GM12878 (cell line): ENCODE measurements at regions not wholly inside any gene's neighbourhood (a gene's known extent, or its start where the extent isn't known, plus 50 kb on each side); places are given as distances from the start of the nearest gene placed in this dataset.
"Not testable (repeated sequence)": the region's sequence is repeated elsewhere in the genome, so short reads cannot be mapped to it uniquely, and the experiment has no call there.

Experiments
- ATAC-seq: fragments of 200-7000 bp; cut with Tn5 transposase; 3 replicates; pipeline ENCODE4 v1.9.1; 2020; ENCODE audit warnings: mild to moderate bottlenecking, moderate library complexity
- BruUV-seq: library from RNA; stranded (reverse); fragments of 400-500 nt; replicated peaks from 2 replicates; lab custom pipeline; 2021; lab: Mats Ljungman, UMichigan
- CTCF ChIA-PET: fragments of 300-600 bp; sonication (Branson Sonifier 250); formaldehyde crosslinking; extraction: SDS; loops from one replicate; lab custom pipeline; 2021; ENCODE audit warnings: inconsistent platforms; lab: Yijun Ruan, JAX
- POLR2A ChIA-PET: fragments of 350-600 bp; formaldehyde crosslinking; extraction: SDS; loops from one replicate; lab custom pipeline; 2021; ENCODE audit warnings: inconsistent platforms; lab: Charles Lee
- RAD21 ChIA-PET: fragments of 300-600 bp; sonication (Branson Sonifier 250); formaldehyde crosslinking; loops from one replicate; lab custom pipeline; 2023; ENCODE audit warnings: antibody characterized with exemption; ENCODE audit not compliant: unreplicated experiment; lab: Charles Lee
- SMC1A ChIA-PET: fragments of 300-600 bp; sonication (Branson Sonifier 250); formaldehyde crosslinking; loops from one replicate; lab custom pipeline; 2023; ENCODE audit not compliant: unreplicated experiment, uncharacterized antibody; lab: Charles Lee
- DNase-seq: peaks from one replicate; pipeline ENCODE4 v3.0.0-alpha.2; 2011; ENCODE audit warnings: low read depth, low spot score
- FAIRE-seq: peaks from 3 replicates; lab custom pipeline; 2011; peaks lifted over from hg19 to GRCh38; lab: Jason Lieb, UNC
- H2AFZ ChIP-seq: 2 replicates; pipeline ENCODE4 v1.6.0; 2011; ENCODE audit warnings: low read depth, low read length, control low read depth; ENCODE audit not compliant: control insufficient read depth
- H3K27ac ChIP-seq: 2 replicates; pipeline ENCODE4 v1.5.1; 2011; ENCODE audit warnings: control low read depth; ENCODE audit not compliant: control insufficient read depth, insufficient read depth
- H3K27me3 ChIP-seq, 2 experiments: replicated peaks in 1 of 2; 2 replicates each; pipeline versions ENCODE4 v1.6.0 to v1.6.1; 2011; ENCODE audit warnings: low read length in 1 of 2; ENCODE audit not compliant: control insufficient read depth in 2 of 2, insufficient read depth in 2 of 2
- H3K36me3 ChIP-seq, 2 experiments: 2 replicates each; pipeline ENCODE4 v1.5.1; 2011; ENCODE audit warnings: low read length in 1 of 2; ENCODE audit not compliant: control insufficient read depth in 2 of 2, insufficient read depth in 2 of 2
- H3K4me1 ChIP-seq: 2 replicates; pipeline ENCODE4 v1.6.1; 2011; ENCODE audit warnings: mild to moderate bottlenecking, low read length, moderate library complexity, mixed read lengths; ENCODE audit not compliant: control insufficient read depth, insufficient read depth
- H3K4me2 ChIP-seq: 2 replicates; pipeline ENCODE4 v1.6.0; 2011; ENCODE audit warnings: control low read depth; ENCODE audit not compliant: control insufficient read depth, insufficient read depth
- H3K4me3 ChIP-seq: fragments of 200-600 bp; sonication (generic); 2 replicates; pipeline ENCODE4 v1.5.1; 2016
- H3K79me2 ChIP-seq: 2 replicates; pipeline ENCODE4 v1.6.0; 2011; ENCODE audit warnings: low read length; ENCODE audit not compliant: control insufficient read depth, insufficient read depth
- H3K9ac ChIP-seq: 2 replicates; pipeline ENCODE4 v1.8.0; 2011; ENCODE audit warnings: low read length, control low read depth, mixed read lengths; ENCODE audit not compliant: control insufficient read depth, insufficient read depth
- H3K9me3 ChIP-seq: replicated peaks from 3 replicates; pipeline ENCODE4 v1.5.1; 2011; ENCODE audit warnings: mild to moderate bottlenecking, low read length; ENCODE audit not compliant: control insufficient read depth, insufficient read depth
- H4K20me1 ChIP-seq: 2 replicates; pipeline ENCODE4 v1.6.0; 2011; ENCODE audit not compliant: control insufficient read depth, insufficient read depth
- EED ChIP-seq: sonication (generic); IDR thresholded peaks from 2 replicates; pipeline ENCODE4 v1.6.1; 2016; ENCODE audit warnings: antibody characterized with exemption, low read depth
- HDAC6 ChIP-seq: fragments of 200-600 bp; sonication (generic); IDR thresholded peaks from one replicate; pipeline ENCODE4 v1.8.0; 2017; ENCODE audit warnings: antibody characterized with exemption; ENCODE audit not compliant: unreplicated experiment
- WGBS: methylation state at CpG from one replicate; pipeline ENCODE4 v1.1.6; 2016; ENCODE audit warnings: low lambda C conversion rate; ENCODE audit not compliant: insufficient replicate concordance, insufficient coverage; ENCODE audit errors: missing lambda C conversion rate; 5-methylcytosine and 5-hydroxymethylcytosine counted together
- in situ Hi-C: fragments of 300-500 bp; cut with MboI; formaldehyde crosslinking; loops from 9 replicates; pipeline ENCODE4 v1.14.3; 2018; ENCODE audit warnings: mixed read lengths
- intact Hi-C: fragments of 100-400 bp; cut with micrococcal nuclease; formaldehyde crosslinking; loops from one replicate; pipeline ENCODE4 v1.14.2; 2022; ENCODE audit not compliant: unreplicated experiment
- TF ChIP-seq, protein P1 (sequence below): fragments of 450-650 bp; IDR thresholded peaks from 2 replicates; pipeline ENCODE4 v1.6.1; 2017; ENCODE audit warnings: mild to moderate bottlenecking, low read depth, inconsistent platforms; ENCODE audit not compliant: poor library complexity, severe bottlenecking

DNA sequence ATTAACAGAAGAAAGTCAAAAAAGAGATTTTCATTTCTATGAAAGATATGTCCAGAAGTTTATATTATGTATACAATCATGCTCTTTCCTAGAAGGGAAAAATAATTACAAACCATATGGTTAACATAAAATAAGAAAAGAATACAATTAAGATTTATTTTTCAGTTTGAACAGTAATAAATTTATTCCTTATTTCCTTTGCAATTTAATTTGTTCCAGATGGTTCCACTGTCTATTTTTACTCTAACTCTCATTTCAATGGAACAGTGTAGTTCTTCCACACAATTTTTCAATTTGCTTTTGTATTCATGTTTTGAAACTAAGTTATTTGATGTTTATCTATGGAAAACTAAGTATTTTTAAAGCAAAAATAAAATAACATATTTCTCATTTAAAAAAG, 1026.3 kb downstream of the TAF11L14 start (continued):
- TF ChIP-seq, protein P1, sequence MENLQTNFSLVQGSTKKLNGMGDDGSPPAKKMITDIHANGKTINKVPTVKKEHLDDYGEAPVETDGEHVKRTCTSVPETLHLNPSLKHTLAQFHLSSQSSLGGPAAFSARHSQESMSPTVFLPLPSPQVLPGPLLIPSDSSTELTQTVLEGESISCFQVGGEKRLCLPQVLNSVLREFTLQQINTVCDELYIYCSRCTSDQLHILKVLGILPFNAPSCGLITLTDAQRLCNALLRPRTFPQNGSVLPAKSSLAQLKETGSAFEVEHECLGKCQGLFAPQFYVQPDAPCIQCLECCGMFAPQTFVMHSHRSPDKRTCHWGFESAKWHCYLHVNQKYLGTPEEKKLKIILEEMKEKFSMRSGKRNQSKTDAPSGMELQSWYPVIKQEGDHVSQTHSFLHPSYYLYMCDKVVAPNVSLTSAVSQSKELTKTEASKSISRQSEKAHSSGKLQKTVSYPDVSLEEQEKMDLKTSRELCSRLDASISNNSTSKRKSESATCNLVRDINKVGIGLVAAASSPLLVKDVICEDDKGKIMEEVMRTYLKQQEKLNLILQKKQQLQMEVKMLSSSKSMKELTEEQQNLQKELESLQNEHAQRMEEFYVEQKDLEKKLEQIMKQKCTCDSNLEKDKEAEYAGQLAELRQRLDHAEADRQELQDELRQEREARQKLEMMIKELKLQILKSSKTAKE, result no peak

DNA sequence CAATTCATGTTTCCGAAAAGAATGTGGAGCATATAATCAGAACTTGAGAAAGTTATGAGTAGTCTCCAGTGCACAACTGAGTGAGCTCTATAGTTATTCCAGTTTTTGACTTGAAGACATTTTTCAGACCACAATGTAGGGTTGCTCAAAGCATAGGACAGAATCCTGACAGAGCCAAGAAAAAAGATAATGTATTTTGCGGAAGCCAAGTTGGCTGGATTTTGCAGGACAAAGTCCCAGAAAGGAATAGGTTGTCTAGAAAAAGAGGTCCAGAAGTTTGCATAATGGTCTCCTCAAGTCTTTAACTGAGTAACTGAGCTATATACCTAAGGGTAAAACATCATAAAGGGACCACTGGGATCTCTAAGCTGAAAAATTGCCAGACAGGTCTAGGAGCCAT, 1028.0 kb downstream of the TAF11L14 start:
- POLR2A ChIA-PET, result no interaction called here
- RAD21 ChIA-PET, result no interaction called here
- FAIRE-seq (no peak), DNase-seq (no peak), ATAC-seq (no peak)
- H4K20me1 ChIP-seq, result no peaks in the 10 kb centered on the region
- H3K4me3 ChIP-seq, result no peak overlapping the region
- intact Hi-C loops (no loop called here), in situ Hi-C loops (no loop called here)
- no peak overlapping the region for H3K4me2 ChIP-seq
- H3K27me3 ChIP-seq, result no peaks in the 10 kb centered on the region
- no peaks in the 10 kb centered on the region for H3K9me3 ChIP-seq
- no peak overlapping the region for H3K27ac ChIP-seq
- no peak overlapping the region for H3K9ac ChIP-seq
- H3K36me3 ChIP-seq, result no peaks in the 10 kb centered on the region
- no peak for TF ChIP-seq EED
- TF ChIP-seq HDAC6, result no peak
- no peaks in the 10 kb centered on the region for H3K4me1 ChIP-seq
- no TSS peak for BruUV-seq
- CTCF ChIA-PET, result interaction anchor here (0.7 kb wide), 1 partner anchor 236 kb away, joined by 3 read pairs; no protein-coding TSS in a partner anchor
- 50% methylated on average over 2 of the region's 2 CpGs for WGBS
- no peaks in the 10 kb centered on the region for H3K79me2 ChIP-seq
- SMC1A ChIA-PET, result interaction anchor here (1.0 kb wide), 1 partner anchor 16 kb away, joined by 3 read pairs; no protein-coding TSS in a partner anchor
- H2AFZ ChIP-seq, result no peak overlapping the region

DNA sequence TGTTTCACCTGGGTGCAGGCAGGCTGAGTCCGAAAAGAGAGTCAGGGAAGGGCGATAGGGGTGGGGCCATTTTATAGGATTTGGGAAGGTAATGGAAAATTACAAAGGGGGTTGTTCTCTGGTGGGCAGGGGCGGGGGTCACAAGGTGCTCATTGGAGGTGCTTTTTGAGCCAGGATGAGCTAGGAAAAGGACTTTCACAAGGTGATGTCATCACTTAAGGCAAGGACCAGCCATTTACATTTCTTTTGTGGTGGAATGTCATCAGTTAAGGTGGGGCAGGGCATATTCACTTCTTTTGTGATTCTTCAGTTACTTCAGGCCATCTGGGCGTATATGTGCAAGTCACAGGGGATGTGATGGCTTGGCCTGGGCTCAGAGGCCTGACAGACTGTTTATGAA, 1040.0 kb downstream of the TAF11L14 start:
- RAD21 ChIA-PET, H4K20me1 ChIP-seq, H2AFZ ChIP-seq, BruUV-seq, H3K27me3 ChIP-seq, SMC1A ChIA-PET, H3K9me3 ChIP-seq, H3K4me3 ChIP-seq, H3K27ac ChIP-seq, ATAC-seq, POLR2A ChIA-PET, H3K79me2 ChIP-seq, FAIRE-seq, H3K4me2 ChIP-seq, H3K36me3 ChIP-seq, H3K9ac ChIP-seq, CTCF ChIA-PET, intact Hi-C loops, H3K4me1 ChIP-seq, DNase-seq, in situ Hi-C loops: not testable (repeated sequence)
- WGBS, result 33% methylated on average over 1 of the region's 4 CpGs
